Ovary (tissue), 7 donors: ENCODE measurements at regions not wholly inside any gene's neighbourhood (a gene's known extent, or its start where the extent isn't known, plus 50 kb on each side); places are given as distances from the start of the nearest gene placed in this dataset.

Experiments used
- DNase-seq, 5 donors: peaks; one replicate each; pipeline ENCODE4 v3.0.0-alpha.2; 2019 to 2020
- H3K27ac ChIP-seq, 2 donors: fragments of 200-600 bp; one replicate each; pipeline versions ENCODE4 v1.5.1 to v1.8.0; 2019 to 2022
- H3K27me3 ChIP-seq: fragments of 200-600 bp; one replicate; pipeline ENCODE4 v1.8.0; 2022
- H3K36me3 ChIP-seq: fragments of 200-600 bp; sonication (generic); one replicate; pipeline ENCODE4 v1.5.1; 2019
- H3K4me1 ChIP-seq: one replicate; pipeline ENCODE4 v1.8.1; 2013; ENCODE audit warnings: mild to moderate bottlenecking, moderate library complexity; ENCODE audit not compliant: insufficient read depth
- H3K4me3 ChIP-seq: fragments of 200-600 bp; sonication (generic); one replicate; pipeline ENCODE4 v1.5.1; 2017
- H3K9me3 ChIP-seq, 2 donors: fragments of 200-600 bp in 1 of 2; sonication (generic) in 1 of 2; one replicate each; pipeline versions ENCODE4 v1.5.1 to v1.8.1; 2013 to 2019; ENCODE audit warnings: mild to moderate bottlenecking in 1 of 2, moderate library complexity in 1 of 2
- EP300 ChIP-seq: sonication (generic); formaldehyde crosslinking; IDR thresholded peaks from one replicate; pipeline ENCODE4 v1.6.1; 2017; ENCODE audit warnings: antibody characterized with exemption
- POLR2A ChIP-seq: fragments of 450-650 bp; IDR thresholded peaks from one replicate; pipeline ENCODE4 v1.6.1; 2017; ENCODE audit warnings: antibody characterized with exemption, mild to moderate bottlenecking, moderate library complexity
- WGBS, 3 donors: extraction: QIAGEN DNeasy Blood & Tissue Kit in 1 of 3; methylation state at CpG; one replicate each; pipeline versions ENCODE4 v1.1.5 to v1.1.7; 2013 to 2017; 5-methylcytosine and 5-hydroxymethylcytosine counted together
- intact Hi-C, 4 donors: fragments of 100-400 bp; cut with DNase I; formaldehyde crosslinking; loops; one replicate each; pipeline versions ENCODE4 v1.11.0 to v1.15.1; 2022 to 2023
- TF ChIP-seq, protein P1 (sequence below), 3 donors: fragments of 450-650 bp in 2 of 3; fragments of 200-600 bp in 1 of 3; IDR thresholded peaks; one replicate each; pipeline versions ENCODE4 v1.5.1 to v1.8.0; 2016 to 2022; ENCODE audit warnings: antibody characterized with exemption in 3 of 3, mild to moderate bottlenecking in 1 of 3
- donor health status: DM: no; HTN: no; CAD: no; lungs with moderate emphysema.
- donor health status: DM: no; HTN: no; CAD: no.
- donor health status: Bipolar disorder and iron deficiency.
- donor health status: DM: no; HTN: no; CAD: no.
- donor health status: DM: yes; HTN: yes; CAD: no.

DNA sequence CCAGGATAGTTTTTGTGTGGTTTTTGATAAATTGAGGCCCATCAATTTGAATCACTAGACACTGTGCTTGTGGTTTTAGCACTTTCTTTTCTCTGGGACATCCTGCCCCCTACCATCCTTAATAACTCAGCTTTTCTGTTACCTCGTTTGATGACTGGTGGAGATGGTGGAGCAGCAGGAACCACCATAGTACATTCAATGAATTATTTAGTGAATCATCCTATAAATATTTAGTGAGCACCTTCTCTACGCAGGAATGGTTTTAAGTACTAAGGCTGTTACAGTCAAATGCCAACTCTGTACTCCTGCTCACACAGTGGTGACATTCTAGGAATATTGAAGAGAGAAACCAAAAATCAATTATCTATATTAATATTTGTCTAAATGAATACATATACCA is 585.2 kb downstream of the HAO1 start:
- TF ChIP-seq EP300 (no peak), POLR2A (no peak)
- TF ChIP-seq, protein P1, sequence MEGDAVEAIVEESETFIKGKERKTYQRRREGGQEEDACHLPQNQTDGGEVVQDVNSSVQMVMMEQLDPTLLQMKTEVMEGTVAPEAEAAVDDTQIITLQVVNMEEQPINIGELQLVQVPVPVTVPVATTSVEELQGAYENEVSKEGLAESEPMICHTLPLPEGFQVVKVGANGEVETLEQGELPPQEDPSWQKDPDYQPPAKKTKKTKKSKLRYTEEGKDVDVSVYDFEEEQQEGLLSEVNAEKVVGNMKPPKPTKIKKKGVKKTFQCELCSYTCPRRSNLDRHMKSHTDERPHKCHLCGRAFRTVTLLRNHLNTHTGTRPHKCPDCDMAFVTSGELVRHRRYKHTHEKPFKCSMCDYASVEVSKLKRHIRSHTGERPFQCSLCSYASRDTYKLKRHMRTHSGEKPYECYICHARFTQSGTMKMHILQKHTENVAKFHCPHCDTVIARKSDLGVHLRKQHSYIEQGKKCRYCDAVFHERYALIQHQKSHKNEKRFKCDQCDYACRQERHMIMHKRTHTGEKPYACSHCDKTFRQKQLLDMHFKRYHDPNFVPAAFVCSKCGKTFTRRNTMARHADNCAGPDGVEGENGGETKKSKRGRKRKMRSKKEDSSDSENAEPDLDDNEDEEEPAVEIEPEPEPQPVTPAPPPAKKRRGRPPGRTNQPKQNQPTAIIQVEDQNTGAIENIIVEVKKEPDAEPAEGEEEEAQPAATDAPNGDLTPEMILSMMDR (IDR thresholded peaks at IDR 0.05): no peak
- no peaks in the 10 kb centered on the region for H3K36me3 ChIP-seq
- no peaks in the 10 kb centered on the region for H3K4me1 ChIP-seq
- intact Hi-C loops: no loop called here
- no peak for DNase-seq
- H3K4me3 ChIP-seq: no peak overlapping the region
- no peaks in the 10 kb centered on the region for H3K27me3 ChIP-seq
- no peaks in the 10 kb centered on the region for H3K9me3 ChIP-seq
- 42 to 45% (median 44%) methylated on average over 2 of the region's 2 CpGs for WGBS, 3 donors
- H3K27ac ChIP-seq: no peak overlapping the region

DNA sequence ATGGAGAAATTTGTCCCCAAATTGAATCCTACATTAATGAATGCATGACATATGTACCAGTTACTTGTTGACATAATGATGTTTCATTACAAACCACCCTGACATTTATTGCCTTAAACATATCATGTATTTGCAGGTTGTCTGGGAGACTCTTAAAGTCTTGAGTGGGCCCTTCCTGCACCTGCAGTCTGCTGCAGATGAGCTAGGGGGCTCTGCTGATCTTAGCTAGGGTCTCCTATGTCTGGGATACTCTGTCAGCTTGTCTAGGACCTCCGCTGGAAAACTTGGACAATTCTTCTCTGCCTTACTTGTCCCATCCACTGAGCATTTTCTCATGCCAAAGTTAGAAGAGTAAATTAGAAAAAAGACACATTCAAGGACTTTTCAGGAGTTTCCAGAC is 581.6 kb downstream of the HAO1 start:
- no peaks in the 10 kb centered on the region for H3K27me3 ChIP-seq
- intact Hi-C loops: no loop called here
- no peaks in the 10 kb centered on the region for H3K9me3 ChIP-seq
- no peak overlapping the region for H3K4me3 ChIP-seq
- H3K36me3 ChIP-seq: no peaks in the 10 kb centered on the region
- no peaks in the 10 kb centered on the region for H3K4me1 ChIP-seq
- WGBS, 3 donors: 65 to 84% (median 71%) methylated on average over 1 of the region's 1 CpG
- H3K27ac ChIP-seq: no peak overlapping the region
- DNase-seq: no peak
- no peak for TF ChIP-seq EP300
- no peak for TF ChIP-seq POLR2A
- TF ChIP-seq, protein P1 (IDR thresholded peaks at IDR 0.05): no peak

DNA sequence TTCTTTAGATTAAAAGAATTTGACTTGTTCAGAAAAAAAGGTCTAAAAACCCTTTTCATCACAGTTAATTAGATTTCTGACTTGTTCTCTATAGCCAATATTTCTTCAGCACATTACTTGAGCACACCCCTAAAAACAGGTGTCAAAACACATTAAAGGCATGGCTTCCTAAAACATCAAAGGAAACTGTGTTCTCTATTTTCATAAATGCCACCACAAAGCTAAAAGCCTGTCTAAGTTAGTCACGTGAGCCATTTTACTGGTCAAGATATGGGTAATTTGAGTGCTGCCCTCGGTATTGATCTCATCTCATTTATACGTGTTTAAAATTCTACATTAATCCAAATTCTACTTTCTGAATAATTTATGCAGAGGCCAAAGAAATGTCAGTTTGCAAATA is 580.5 kb downstream of the HAO1 start:
- H3K9me3 ChIP-seq: no peaks in the 10 kb centered on the region
- H3K27ac ChIP-seq: no peak overlapping the region
- no peaks in the 10 kb centered on the region for H3K4me1 ChIP-seq
- intact Hi-C loops: no loop called here
- no peak overlapping the region for H3K4me3 ChIP-seq
- H3K27me3 ChIP-seq: no peaks in the 10 kb centered on the region
- TF ChIP-seq, protein P1 (IDR thresholded peaks at IDR 0.05): no peak
- no peak for TF ChIP-seq EP300
- TF ChIP-seq POLR2A: no peak
- DNase-seq: no peak
- H3K36me3 ChIP-seq: no peaks in the 10 kb centered on the region
- 85 to 86% (median 85%) methylated on average over 3 of the region's 3 CpGs for WGBS, 3 donors

DNA sequence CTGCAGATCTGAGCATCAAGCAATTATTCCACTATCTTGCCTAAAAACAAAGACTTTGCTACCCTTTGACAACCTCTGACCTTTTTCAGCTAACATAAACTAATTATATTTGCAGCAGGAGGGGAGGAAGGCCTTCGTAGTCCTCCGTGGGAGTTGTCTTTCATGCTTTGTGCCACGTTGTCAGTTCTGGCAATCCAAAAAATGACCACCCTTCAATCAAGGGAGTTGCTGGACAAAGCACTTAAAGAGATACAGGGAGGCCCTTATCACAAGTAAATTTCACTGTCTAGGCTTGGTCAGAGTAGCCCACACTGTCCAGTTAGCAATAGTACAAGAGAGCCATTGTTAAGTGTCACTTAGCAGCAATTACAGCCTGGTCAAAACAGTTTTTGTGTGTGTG is 578.9 kb downstream of the HAO1 start:
- Histone ChIP-seq H3K36me3 (no peaks in the 10 kb centered on the region), H3K27ac (no peak overlapping the region), H3K9me3 (no peaks in the 10 kb centered on the region), H3K4me1 (no peaks in the 10 kb centered on the region), H3K4me3 (no peak overlapping the region), H3K27me3 (no peaks in the 10 kb centered on the region)
- intact Hi-C loops: no loop called here
- no peak for DNase-seq
- no peak for TF ChIP-seq EP300
- TF ChIP-seq, protein P1 (IDR thresholded peaks at IDR 0.05): no peak
- no peak for TF ChIP-seq POLR2A
- WGBS, 3 donors: 32 to 33% (median 32%) methylated on average over 3 of the region's 3 CpGs

DNA sequence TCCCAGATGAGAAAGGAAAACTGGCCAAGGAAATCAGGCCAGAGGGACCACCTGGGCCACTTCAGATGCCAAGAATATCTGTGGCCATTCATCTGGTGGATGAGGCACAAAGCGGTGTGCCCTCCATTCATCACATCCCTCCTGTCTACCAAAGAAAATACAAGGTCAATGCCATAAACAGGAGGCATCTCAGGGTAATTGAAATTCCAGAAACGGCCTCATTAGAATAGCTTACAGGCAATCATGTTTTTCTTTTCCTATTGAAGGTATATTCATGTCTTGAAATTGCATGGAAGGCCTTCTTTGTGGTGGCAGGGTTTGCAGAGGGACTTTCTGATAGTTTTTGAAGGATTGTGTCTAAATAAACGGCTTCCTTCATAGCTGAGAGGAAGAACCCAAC is 578.3 kb downstream of the HAO1 start:
- TF ChIP-seq POLR2A (no peak), EP300 (no peak)
- TF ChIP-seq, protein P1 (IDR thresholded peaks at IDR 0.05): no peak
- intact Hi-C loops: no loop called here
- DNase-seq: no peak
- Histone ChIP-seq H3K9me3 (no peaks in the 10 kb centered on the region), H3K27me3 (no peaks in the 10 kb centered on the region), H3K4me1 (no peaks in the 10 kb centered on the region), H3K36me3 (no peaks in the 10 kb centered on the region), H3K4me3 (no peak overlapping the region), H3K27ac (no peak overlapping the region)
- 45 to 51% (median 45%) methylated on average over 3 of the region's 3 CpGs for WGBS, 3 donors
